ENCODE measurements at regions not wholly inside any gene's neighbourhood (a gene's known extent, or its start where the extent isn't known, plus 50 kb on each side); places are given as distances from the start of the nearest gene placed in this dataset.

- no peak for DNase-seq
Observed at GRCh38 chr2:22801071-22801470, 583.9 kb upstream of the KLHL29 start.

GRCh38 chr2:22801970-22802369 is 583.0 kb upstream of the KLHL29 start:
- no peak for DNase-seq

- DNase-seq: no peak
Observed at GRCh38 chr2:22807872-22808271, 577.1 kb upstream of the KLHL29 start.

GRCh38 chr2:22810602-22811001 is 574.4 kb upstream of the KLHL29 start:
- DNase-seq: no peak

- DNase-seq: no peak
Observed at GRCh38 chr2:22812065-22812680, 572.8 kb upstream of the KLHL29 start.

- DNase-seq: no peak
Observed at GRCh38 chr2:22817197-22817596, 567.8 kb upstream of the KLHL29 start.

- DNase-seq: no peak
Observed at GRCh38 chr2:22821458-22821857, 563.5 kb upstream of the KLHL29 start.

GRCh38 chr2:22822835-22823234 is 562.1 kb upstream of the KLHL29 start:
- no peak for DNase-seq

- DNase-seq: no peak
Observed at GRCh38 chr2:22824618-22825017, 560.4 kb upstream of the KLHL29 start.

GRCh38 chr2:22826703-22827102 is 558.3 kb upstream of the KLHL29 start:
- peak; percentile 98 for DNase-seq

GRCh38 chr2:22829791-22830190 is 555.2 kb upstream of the KLHL29 start:
- DNase-seq: no peak

- DNase-seq: no peak
Observed at GRCh38 chr2:22832196-22832595, 552.8 kb upstream of the KLHL29 start.

GRCh38 chr2:22838461-22838860 is 546.5 kb upstream of the KLHL29 start:
- no peak for DNase-seq

GRCh38 chr2:22842205-22842869 is 542.6 kb upstream of the KLHL29 start:
- DNase-seq: no peak

- DNase-seq: no peak
Observed at GRCh38 chr2:22843919-22844537, 541.0 kb upstream of the KLHL29 start.

- no peak for DNase-seq
Observed at GRCh38 chr2:22850310-22850709, 534.7 kb upstream of the KLHL29 start.

GRCh38 chr2:22854588-22854987 is 530.4 kb upstream of the KLHL29 start:
- DNase-seq: no peak

- DNase-seq: no peak
Observed at GRCh38 chr2:22855081-22855480, 529.9 kb upstream of the KLHL29 start.

- peak; percentile 38 for DNase-seq
Observed at GRCh38 chr2:22855761-22856184, 529.2 kb upstream of the KLHL29 start.

GRCh38 chr2:22867973-22868372 is 517.0 kb upstream of the KLHL29 start:
- peak; percentile 89 for DNase-seq

GRCh38 chr2:22878121-22878520 is 506.9 kb upstream of the KLHL29 start:
- DNase-seq: no peak

GRCh38 chr2:22879009-22879863 is 505.7 kb upstream of the KLHL29 start:
- no peak for DNase-seq

GRCh38 chr2:22880161-22880560 is 504.8 kb upstream of the KLHL29 start:
- no peak for DNase-seq

Data from NCI-H446 treated with DMSO at 0.1 percent for 48 hours (cell line).